DOHH2 (cell line): ENCODE measurements at regions not wholly inside any gene's neighbourhood (a gene's known extent, or its start where the extent isn't known, plus 50 kb on each side); places are given as distances from the start of the nearest gene placed in this dataset.

Experiments used
- H3F3A ChIP-seq: fragments of 200-600 bp; sonication (generic), shearing (Covaris generic); 2 replicates; pipeline ENCODE4 v1.6.0; 2016; ENCODE audit warnings: antibody characterized with exemption, mild to moderate bottlenecking; ENCODE audit not compliant: control insufficient read depth, insufficient read depth
- H3K27ac ChIP-seq: fragments of 200-600 bp; sonication (generic); 2 replicates; pipeline ENCODE4 v1.5.1; 2014; ENCODE audit warnings: low read depth, mild to moderate bottlenecking, low read length, moderate library complexity
- H3K27me3 ChIP-seq: fragments of 200-600 bp; sonication (generic); 2 replicates; pipeline ENCODE4 v1.6.1; 2014; ENCODE audit warnings: mild to moderate bottlenecking, low read length, mixed read lengths; ENCODE audit not compliant: control insufficient read depth
- H3K36me3 ChIP-seq: fragments of 200-600 bp; sonication (generic); 2 replicates; pipeline ENCODE4 v1.6.1; 2014; ENCODE audit warnings: mild to moderate bottlenecking, low read length, moderate library complexity, mixed read lengths; ENCODE audit not compliant: control insufficient read depth
- H3K4me1 ChIP-seq: fragments of 200-600 bp; sonication (generic); 2 replicates; pipeline ENCODE4 v1.6.1; 2014; ENCODE audit warnings: mild to moderate bottlenecking, low read length, mixed read lengths; ENCODE audit not compliant: control insufficient read depth
- H3K4me2 ChIP-seq: fragments of 200-600 bp; sonication (generic); 2 replicates; pipeline ENCODE4 v1.6.0; 2014; ENCODE audit warnings: mild to moderate bottlenecking, low read length, moderate library complexity
- H3K4me3 ChIP-seq: fragments of 200-600 bp; sonication (generic); 2 replicates; pipeline ENCODE4 v1.5.1; 2014; ENCODE audit warnings: mild to moderate bottlenecking, low read length, mixed read lengths
- H3K79me2 ChIP-seq: fragments of 200-600 bp; sonication (generic); 2 replicates; pipeline ENCODE4 v1.6.1; 2014; ENCODE audit warnings: mild to moderate bottlenecking, low read length, mixed read lengths; ENCODE audit not compliant: control insufficient read depth
- H3K9me2 ChIP-seq: fragments of 200-600 bp; sonication (generic); replicated peaks from 2 replicates; pipeline ENCODE4 v1.6.1; 2014; ENCODE audit warnings: mild to moderate bottlenecking, low read length, mixed read lengths; ENCODE audit not compliant: control insufficient read depth
- H3K9me3 ChIP-seq: fragments of 200-600 bp; sonication (generic); 2 replicates; pipeline ENCODE4 v1.6.1; 2014; ENCODE audit warnings: antibody characterized with exemption, low read length, mixed read lengths; ENCODE audit not compliant: control insufficient read depth, insufficient read depth
- H4K20me1 ChIP-seq: fragments of 200-600 bp; sonication (generic); 2 replicates; pipeline ENCODE4 v1.6.0; 2014; ENCODE audit warnings: low read depth, mild to moderate bottlenecking, antibody characterized with exemption, low read length, moderate library complexity; ENCODE audit not compliant: control insufficient read depth, insufficient read depth
- EZH2phosphoT487 ChIP-seq: fragments of 200-600 bp; sonication (generic); IDR thresholded peaks from 2 replicates; pipeline ENCODE4 v1.6.1; 2017; ENCODE audit warnings: borderline replicate concordance, mild to moderate bottlenecking, antibody characterized with exemption, low read length, moderate library complexity, mixed read lengths
- TF ChIP-seq, protein P1 (sequence below): fragments of 200-600 bp; sonication (generic); IDR thresholded peaks from one replicate; pipeline ENCODE4 v1.5.1; 2014; ENCODE audit warnings: antibody characterized with exemption, mild to moderate bottlenecking, low read depth, low read length; ENCODE audit not compliant: poor library complexity, severe bottlenecking

DNA sequence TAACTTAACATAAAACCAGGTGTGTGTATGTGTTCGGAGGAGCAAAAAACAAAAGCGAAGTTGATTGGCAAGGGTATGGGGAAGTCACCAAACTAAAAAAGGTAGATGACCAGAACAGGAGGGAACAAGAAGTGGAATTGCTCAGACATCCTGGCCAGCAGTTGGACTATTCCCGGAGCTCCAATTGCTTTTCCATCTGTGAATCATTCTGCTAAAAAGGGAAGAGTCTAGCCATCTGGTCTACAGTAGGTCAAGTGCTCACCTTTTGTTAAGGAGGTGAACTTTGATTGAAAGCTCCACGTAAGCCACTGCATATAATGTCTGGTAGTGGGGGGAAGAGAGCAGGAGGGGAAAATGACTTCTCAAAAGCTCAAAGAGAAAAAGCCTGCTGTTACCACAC lies 50.0 kb upstream of the BET1 start:
- peaks cover 7% of the 10 kb centered on the region; the same call in 1 of the 2 replicates for H3K9me3 ChIP-seq
- TF ChIP-seq, protein P1, sequence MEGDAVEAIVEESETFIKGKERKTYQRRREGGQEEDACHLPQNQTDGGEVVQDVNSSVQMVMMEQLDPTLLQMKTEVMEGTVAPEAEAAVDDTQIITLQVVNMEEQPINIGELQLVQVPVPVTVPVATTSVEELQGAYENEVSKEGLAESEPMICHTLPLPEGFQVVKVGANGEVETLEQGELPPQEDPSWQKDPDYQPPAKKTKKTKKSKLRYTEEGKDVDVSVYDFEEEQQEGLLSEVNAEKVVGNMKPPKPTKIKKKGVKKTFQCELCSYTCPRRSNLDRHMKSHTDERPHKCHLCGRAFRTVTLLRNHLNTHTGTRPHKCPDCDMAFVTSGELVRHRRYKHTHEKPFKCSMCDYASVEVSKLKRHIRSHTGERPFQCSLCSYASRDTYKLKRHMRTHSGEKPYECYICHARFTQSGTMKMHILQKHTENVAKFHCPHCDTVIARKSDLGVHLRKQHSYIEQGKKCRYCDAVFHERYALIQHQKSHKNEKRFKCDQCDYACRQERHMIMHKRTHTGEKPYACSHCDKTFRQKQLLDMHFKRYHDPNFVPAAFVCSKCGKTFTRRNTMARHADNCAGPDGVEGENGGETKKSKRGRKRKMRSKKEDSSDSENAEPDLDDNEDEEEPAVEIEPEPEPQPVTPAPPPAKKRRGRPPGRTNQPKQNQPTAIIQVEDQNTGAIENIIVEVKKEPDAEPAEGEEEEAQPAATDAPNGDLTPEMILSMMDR = no peak
- TF ChIP-seq EZH2phosphoT487 = no peak
- H4K20me1 ChIP-seq = no peaks in the 10 kb centered on the region
- H3K27ac ChIP-seq = peak overlapping the region; percentile 92
- peak overlapping the region; percentile 68 for H3K4me3 ChIP-seq
- peaks cover 92% of the 10 kb centered on the region for H3K4me1 ChIP-seq
- peaks cover 9% of the 10 kb centered on the region for H3K36me3 ChIP-seq
- H3K79me2 ChIP-seq = no peaks in the 10 kb centered on the region
- H3K9me2 ChIP-seq = no peaks in the 10 kb centered on the region
- no peaks in the 10 kb centered on the region for H3K27me3 ChIP-seq
- H3K4me2 ChIP-seq = peak overlapping the region; percentile 71
- H3F3A ChIP-seq = peaks cover 31% of the 10 kb centered on the region

GRCh38 chr7:94055963-94056362 lies 51.8 kb upstream of the BET1 start:
- Histone ChIP-seq H3K27me3 (no peaks in the 10 kb centered on the region), H3K36me3 (peaks cover 9% of the 10 kb centered on the region), H3K9me2 (no peaks in the 10 kb centered on the region), H3K4me1 (peaks cover 92% of the 10 kb centered on the region), H3K4me3 (no peak overlapping the region), H3K79me2 (no peaks in the 10 kb centered on the region), H3K27ac (no peak overlapping the region), H3K4me2 (no peak overlapping the region), H3F3A (peaks cover 34% of the 10 kb centered on the region), H4K20me1 (no peaks in the 10 kb centered on the region), H3K9me3 (peaks cover 7% of the 10 kb centered on the region; the same call in 1 of the 2 replicates)
- no peak for TF ChIP-seq EZH2phosphoT487
- TF ChIP-seq, protein P1 = no peak

- Histone ChIP-seq H4K20me1 (no peaks in the 10 kb centered on the region), H3K27me3 (no peaks in the 10 kb centered on the region), H3F3A (peaks cover 29% of the 10 kb centered on the region), H3K4me3 (no peak overlapping the region), H3K36me3 (peaks cover 9% of the 10 kb centered on the region), H3K27ac (no peak overlapping the region), H3K79me2 (no peaks in the 10 kb centered on the region), H3K4me1 (peaks cover 92% of the 10 kb centered on the region), H3K9me3 (peaks cover 7% of the 10 kb centered on the region; the same call in 1 of the 2 replicates), H3K4me2 (no peak overlapping the region), H3K9me2 (no peaks in the 10 kb centered on the region)
- no peak for TF ChIP-seq EZH2phosphoT487
- TF ChIP-seq, protein P1 = no peak
Observed at GRCh38 chr7:94056796-94057207, 52.6 kb upstream of the BET1 start.

DNA sequence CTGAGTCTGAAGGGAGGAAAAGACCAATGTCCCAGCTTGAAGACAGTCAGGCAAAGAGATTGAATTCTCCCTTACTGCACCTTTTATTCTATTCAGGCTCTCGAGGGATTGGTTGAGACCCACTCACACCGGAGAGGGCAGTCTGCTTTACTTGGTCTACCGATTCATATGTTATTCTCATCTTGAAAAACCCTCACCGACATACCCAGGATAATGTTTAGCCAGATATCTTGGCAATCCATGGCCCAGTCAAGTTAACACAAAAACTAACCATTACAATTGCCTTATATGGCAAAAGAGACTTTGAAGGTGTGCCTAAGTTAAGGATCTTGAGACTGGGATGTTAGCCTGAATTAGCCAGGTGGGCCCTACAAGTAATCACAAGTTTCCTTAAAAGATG lies 53.8 kb upstream of the BET1 start:
- no peak overlapping the region for H3K4me2 ChIP-seq
- H3F3A ChIP-seq = peaks cover 17% of the 10 kb centered on the region
- peaks cover 7% of the 10 kb centered on the region; the same call in 1 of the 2 replicates for H3K9me3 ChIP-seq
- no peaks in the 10 kb centered on the region for H4K20me1 ChIP-seq
- no peaks in the 10 kb centered on the region for H3K9me2 ChIP-seq
- no peaks in the 10 kb centered on the region for H3K79me2 ChIP-seq
- TF ChIP-seq, protein P1 = no peak
- TF ChIP-seq EZH2phosphoT487 = no peak
- H3K27me3 ChIP-seq = no peaks in the 10 kb centered on the region
- no peak overlapping the region for H3K27ac ChIP-seq
- peaks cover 9% of the 10 kb centered on the region for H3K36me3 ChIP-seq
- H3K4me3 ChIP-seq = no peak overlapping the region
- peaks cover 92% of the 10 kb centered on the region for H3K4me1 ChIP-seq
